Dedifferentiated amniotic fluid mesenchymal stem cell (primary cell): ENCODE measurements at regions not wholly inside any gene's neighbourhood (a gene's known extent, or its start where the extent isn't known, plus 50 kb on each side); places are given as distances from the start of the nearest gene placed in this dataset.

ENCODE experiments used
- DNase-seq: peaks from one replicate; pipeline ENCODE4 v3.0.0-alpha.2; 2016; ENCODE audit errors: extremely low spot score

DNA sequence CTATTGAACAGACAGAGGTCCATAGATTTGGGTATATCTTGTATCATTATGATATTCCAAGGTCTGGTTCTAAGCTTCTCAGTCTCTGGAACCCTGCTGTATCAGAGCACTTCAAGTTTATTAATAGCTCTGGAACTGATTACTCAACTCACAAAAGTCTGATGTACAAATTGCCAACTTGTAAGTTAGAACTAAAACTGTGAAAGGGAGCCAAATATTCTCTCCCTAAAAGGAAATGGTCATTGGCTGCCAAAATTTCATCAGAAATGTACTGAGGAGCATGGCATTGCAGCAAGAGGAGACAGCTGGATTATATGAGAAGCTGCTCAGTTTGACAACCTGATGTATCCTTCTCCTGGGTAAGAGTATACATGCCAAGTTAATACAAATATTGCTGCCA, 828.8 kb upstream of the SEL1L start:
- DNase-seq: no peak

DNA sequence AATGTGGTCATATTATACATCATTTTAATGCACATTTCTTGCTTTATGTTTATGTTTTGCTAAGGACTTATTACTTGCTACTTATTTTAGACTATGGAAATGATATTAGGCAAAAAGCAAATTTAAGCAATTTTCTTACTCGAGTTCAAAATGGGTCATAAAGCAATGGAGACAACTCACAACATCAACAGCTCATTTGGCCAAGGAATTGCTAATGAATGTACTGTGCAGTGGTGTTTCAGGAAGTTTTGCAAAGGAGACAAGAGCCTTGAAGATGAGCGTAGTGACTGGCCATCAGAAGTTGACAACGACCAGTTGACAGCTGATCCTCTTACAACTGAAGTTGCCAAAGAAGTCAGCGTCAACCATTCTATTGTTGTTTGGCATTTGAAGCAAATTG, 831.8 kb upstream of the SEL1L start:
- DNase-seq: no peak

DNA sequence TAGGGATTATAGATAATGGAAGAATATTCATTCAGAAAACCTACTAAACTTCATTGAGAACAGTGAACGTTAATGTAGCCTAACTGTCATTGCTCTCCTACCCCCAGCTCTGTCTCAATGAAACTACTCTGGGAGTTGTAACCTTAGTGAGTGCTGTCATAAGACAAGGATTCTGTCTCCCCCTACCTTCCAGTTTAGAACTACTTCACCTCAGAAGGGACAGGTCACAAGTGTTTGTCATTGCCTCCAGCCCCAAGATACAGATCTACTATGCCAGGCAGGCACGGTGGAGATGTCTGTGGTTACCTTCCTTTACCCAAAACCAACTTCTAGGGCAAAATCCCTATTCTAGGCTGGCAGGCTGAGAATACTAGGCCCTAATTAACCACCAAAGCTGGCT, 833.1 kb upstream of the SEL1L start:
- DNase-seq: no peak

DNA sequence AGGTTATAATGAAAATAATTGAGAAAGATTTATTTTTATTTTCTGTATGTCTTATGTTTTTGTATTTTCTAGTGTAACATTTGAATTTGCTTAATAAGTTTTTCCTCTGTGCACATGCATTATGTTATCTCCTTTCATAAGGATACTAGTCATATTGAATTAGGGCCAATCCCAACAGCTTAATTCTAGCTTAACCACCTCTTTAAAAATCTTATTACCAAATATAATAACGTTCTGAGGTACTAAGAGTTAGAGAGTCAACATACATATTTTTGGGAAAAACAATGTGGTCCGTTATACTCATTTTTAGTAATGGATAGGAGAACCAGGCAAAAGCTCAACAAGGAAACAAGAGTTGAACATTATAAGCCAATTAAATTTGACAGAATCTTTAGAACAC, 845.6 kb upstream of the SEL1L start:
- no peak for DNase-seq

DNA sequence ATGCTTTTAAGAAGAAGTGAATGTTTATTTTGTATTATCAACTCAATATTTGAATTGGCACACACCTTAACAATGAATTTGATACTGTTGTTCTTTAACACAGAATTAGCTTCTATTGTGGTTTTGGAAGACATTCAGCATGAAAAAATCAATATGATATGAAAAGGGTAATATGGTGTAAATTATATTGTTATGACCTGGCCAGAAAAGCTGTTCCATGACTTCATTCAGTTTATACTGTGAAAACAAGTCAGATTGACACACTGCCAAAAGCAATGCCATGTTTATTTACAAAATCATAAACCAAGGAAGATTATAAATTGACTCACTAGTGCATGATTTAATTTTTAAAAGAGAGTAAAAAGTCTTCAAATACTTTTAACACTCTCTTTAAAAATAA, 851.4 kb upstream of the SEL1L start:
- DNase-seq: no peak

DNA sequence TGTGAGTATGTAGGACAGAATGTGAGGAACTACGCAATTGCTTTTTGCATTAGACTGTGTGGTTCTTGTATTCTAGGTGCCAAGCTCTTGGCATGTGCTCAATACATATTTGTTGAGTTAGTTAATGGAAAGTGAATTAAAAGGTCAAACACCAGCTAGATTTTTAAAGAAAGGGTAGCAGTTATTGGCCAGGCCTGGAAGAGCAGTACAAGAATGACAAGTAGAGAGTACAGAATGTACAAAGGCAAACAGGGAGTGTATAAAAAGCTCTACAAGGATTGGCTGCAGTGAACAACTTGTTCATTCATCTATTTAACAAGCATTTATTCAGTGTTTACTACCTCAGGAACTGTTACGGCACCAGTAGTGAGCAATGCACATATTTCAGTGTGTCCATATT, 854.0 kb upstream of the SEL1L start:
- DNase-seq: no peak

DNA sequence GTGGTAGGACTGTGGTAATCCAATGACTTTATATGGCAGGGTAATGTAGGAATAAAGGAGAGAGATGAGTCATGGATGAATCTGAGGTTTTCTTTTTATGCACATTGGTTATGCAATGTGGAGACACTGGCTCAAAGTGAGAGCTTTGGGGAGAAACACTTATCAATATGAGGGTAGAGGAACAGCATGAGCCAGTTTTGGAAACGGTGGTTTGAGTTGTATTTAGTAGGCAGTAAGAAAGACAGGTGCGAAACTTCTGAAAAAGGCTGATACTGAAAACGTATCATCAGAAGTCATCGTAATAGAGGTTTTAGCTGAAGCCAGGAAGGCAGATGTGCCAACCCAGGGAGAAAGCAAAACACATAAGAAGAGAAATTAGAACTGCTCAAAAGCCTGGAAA, 854.8 kb upstream of the SEL1L start:
- no peak for DNase-seq

DNA sequence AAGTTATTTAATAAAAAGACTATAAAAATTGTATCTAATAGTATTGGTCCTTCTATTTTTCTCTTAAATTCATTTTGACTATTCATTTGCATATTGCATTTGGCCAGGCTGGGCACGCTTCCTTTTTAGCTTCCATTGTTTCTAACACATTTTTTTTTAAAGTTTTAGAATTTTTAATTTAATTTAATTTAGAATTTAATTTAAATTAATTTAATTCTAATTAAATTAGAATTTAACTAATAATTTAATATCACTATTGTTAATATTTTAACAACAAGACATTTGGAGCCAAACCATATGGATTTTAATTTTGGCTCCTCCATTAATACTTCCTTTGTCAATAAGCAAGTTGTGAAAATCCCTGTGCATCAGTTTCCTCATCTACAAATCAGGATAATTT, 856.9 kb upstream of the SEL1L start:
- no peak for DNase-seq

DNA sequence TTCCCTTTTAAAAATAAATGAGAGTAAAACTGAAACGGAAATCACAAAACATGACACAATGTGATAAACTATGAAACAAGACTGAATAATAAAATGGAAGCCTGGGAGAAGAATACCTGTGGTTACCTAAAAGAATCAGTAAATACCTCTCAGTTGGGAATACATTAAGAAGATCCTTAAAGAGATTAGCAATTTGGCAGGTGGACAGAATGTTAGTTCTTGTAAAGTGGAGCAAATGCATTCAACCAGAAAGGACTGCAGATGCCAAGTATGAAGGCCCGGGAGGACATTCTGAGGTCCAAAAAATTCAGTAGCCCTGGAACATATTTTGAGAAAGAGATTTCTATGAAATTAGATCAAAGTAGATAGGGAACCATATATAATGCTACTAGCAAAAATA, 861.3 kb upstream of the SEL1L start:
- no peak for DNase-seq

DNA sequence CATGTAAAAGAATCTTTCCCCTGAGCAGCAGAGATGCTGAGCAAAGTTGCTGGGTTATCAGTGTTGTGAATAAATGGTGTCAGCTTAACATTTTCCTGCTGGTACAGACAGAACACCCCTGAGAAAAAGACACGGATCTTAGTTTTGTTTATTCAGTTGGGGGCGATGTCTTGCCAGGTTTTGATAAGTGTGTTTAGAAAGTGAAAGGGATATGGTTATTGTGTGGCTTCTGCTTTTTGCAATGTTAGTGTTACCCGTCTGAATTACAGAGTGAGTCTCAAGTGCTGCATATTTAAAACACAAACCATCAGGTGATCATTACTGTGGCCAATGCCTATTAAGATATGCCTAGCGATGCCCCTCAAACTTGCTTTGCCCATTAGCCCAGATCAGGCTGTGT, 864.6 kb upstream of the SEL1L start:
- no peak for DNase-seq

DNA sequence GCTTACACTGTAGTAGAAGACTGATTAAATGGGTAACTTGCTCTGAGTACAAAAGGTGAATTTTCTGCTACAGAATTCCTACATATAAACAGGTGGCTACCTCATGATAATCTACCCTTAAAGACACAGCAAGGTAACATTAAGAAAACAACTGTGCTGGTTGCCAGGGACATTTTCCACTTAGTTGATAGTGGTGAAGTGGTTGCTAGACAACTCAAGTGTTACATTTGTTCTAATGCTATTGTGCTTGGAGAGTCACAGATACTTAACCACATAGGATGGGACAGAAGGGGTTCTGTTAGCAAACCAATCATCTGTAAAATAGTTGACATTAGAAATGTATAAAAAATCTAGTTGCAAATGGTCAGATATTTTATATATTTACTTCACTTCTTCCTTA, 870.3 kb upstream of the SEL1L start:
- no peak for DNase-seq

DNA sequence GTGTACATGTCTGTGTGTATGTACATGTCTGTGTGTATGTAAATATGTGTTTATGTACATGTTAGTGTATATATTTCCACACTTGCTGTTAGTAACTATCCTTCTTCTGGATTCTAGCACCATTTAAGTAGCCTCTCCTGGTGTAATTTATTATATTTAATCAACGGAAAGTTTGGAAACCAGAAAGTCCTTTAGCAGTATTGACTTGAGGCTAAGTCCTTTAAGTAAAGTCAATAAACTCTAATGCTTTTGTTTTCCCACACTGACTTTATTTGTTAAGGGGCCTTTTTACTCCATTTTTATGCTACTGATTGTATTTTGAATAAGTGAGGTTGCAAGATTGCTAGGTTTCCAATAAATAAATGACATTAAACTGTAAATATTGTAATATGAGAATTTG, 876.4 kb upstream of the SEL1L start:
- DNase-seq: no peak

DNA sequence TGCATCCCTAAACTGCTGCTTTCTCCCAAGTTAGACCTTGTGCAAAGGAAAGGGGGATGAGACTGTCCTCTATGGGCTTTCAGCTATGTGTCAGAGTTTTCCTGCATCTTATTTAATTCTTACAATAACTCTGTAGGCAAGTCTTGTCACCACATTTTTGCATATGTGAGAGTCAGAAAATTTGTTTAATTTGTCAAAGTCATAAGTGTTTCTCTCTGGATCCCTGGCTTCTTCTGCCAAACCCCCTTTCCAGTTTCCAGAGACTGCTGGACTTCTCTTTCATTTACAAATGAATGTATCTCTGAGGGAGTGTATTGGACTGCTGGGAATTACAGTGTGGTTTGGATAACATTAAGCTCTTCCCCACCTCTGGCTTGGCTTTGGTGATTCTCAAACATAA, 877.6 kb upstream of the SEL1L start:
- no peak for DNase-seq

DNA sequence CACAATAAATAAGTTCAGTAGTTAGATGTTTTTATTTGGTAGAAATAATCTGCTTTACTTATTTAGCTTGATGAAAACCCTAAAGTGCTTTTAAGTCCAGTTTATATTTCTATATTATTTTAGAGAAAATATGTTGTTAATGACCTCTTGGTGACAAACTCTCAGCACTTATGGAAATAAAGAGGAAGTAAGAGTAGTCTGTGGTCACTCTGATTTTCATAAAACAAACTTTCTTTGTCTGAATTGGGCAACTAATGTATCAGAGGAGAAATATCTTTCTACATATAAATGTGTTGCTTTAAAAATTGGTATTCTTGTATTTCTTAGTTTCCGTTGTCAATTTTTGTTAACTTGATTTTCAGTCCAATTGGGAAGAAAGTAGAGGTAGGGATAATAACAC, 878.9 kb upstream of the SEL1L start:
- no peak for DNase-seq

DNA sequence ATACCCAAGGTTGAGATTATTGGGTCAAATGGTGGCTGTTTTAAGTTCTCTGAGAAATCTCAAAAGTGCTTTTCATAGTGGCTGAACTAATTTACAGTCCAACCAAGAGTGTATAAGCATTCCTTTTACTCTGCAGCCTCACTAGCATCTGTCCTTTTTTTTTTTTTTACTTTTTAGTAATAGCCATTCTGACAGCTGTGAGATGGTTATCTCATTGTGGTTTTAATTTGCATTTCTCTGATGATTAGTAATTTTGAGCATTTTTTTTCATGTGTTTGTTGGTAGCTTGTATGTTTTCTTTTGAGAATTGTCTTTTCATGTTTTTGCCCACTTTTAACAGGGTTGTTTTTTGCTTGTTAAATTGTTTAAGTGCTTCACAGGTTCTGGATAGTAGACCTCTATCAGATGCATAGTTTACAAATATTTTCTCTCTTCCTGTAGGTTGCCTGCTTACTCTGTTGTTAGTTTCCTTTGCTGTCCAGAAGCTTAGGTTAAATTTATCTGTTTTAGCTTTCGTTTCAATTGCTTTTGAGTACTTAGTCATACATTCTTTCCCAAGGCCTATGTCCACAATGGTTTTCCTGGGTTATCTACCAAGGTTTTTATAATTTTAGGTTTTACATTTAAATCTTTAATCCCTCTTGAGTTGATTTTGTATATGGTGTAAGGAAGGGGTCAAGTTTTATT, 881.3 kb upstream of the SEL1L start:
- DNase-seq: no peak

DNA sequence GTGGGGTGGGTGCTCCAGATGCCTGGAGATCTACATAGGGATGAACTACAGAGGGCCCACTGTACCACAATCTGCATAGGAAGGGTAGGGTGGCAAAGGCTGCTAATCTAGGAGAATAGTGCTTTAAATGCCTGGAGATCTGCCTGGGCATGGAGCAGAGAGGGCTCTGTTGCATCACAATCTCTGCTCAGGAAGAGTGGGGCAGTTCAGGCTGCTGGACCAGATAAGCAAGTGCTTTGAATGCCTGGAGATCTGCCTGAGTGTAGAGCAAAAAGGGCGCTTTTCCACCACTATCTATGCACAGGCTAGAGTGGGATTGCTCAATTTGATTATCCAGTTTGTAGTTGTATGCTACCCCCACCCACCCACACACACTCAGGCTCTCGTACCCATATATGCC, 886.3 kb upstream of the SEL1L start:
- no peak for DNase-seq

DNA sequence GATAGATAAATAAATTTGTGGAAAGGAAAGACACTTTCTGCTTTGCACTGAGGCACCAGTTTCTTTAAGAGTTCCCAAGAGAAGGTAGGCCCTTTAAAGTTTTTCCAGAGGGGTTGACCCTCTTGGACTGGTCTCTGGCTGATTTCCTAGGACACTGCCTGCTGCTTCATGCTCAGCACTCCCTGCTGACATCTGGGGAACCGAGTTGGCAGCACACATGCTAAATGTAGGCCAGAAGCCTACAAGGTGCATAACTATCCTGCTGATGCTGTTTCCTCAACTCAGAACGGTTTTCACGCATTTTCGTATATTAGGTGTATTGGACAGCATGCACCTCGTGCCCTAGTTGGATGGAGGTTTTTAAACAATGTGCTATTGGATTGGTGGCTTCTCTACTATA, 887.2 kb upstream of the SEL1L start:
- DNase-seq: no peak

DNA sequence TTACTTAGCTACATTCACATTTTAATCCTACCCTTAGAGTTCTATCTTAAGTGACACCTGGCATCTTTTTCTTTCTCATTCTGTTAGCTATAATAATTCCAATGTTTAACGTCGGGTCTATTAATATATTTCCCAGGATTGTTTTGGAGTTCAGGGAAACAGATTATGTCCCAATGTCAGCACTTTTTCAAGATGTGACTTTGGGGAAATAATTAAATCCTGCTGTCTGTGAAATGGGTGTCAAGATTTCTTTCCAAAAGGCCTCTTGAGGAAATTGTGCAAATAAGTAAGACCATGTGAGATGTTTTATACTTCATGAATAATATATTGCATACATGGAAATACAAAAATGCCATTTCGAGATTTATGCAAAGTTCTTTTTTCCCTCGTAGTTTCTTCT, 887.6 kb upstream of the SEL1L start:
- no peak for DNase-seq

DNA sequence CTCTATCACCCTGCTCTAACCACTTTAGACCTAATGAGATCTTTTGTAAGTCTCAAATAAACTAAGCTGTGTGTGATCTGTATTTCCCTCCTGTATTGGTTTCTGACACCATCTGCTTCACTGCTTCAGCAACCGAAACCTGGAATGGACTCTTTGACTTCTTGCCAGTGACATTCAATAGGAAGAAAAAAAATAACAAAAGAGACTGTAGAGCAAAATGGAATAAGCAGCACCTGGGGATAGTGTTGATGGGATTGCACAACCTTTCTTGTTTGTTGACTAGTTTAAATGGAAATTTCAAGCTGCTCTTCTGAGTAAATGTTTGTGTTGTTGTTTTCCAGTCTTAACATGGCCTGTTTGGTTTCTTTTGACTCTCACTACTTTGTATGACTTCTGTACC, 888.6 kb upstream of the SEL1L start:
- DNase-seq: no peak

DNA sequence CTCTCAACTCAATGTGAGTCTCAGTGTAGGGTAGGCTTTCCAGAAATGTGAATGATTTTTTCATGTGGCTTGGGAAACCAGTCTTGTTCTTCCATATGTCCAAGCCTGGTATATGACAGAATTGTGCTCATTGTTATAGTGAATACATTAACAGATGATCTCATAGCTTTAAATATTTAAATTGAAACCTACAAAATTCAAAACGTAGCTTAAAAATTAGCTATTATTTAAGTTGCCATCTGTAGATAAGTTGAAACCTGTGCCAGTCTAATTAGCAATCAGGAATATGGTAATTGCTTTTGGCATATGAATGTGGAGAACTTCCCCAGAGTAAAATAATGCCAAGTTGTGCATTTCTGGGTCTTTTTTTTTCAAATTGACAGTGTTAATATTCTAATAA, 891.6 kb upstream of the SEL1L start:
- DNase-seq: no peak

DNA sequence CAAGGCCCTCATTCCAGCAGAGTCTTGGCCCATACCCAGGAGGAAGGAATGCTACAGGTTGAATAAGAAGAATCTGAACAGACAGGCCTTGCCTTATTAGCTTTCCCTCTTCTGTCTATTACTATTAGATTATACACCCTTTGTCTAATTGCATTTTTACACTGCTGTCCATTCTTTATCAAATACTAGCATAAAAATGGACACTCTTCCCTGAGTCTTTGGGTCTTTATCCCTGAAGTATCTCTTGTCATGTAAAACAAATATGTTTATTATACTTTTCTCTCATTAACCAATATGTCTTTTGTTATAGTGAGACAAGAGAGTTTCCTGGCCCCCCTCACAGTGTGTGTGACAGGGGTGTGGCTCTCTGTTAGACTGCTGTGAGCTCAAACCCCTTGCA, 897.4 kb upstream of the SEL1L start:
- DNase-seq: no peak

DNA sequence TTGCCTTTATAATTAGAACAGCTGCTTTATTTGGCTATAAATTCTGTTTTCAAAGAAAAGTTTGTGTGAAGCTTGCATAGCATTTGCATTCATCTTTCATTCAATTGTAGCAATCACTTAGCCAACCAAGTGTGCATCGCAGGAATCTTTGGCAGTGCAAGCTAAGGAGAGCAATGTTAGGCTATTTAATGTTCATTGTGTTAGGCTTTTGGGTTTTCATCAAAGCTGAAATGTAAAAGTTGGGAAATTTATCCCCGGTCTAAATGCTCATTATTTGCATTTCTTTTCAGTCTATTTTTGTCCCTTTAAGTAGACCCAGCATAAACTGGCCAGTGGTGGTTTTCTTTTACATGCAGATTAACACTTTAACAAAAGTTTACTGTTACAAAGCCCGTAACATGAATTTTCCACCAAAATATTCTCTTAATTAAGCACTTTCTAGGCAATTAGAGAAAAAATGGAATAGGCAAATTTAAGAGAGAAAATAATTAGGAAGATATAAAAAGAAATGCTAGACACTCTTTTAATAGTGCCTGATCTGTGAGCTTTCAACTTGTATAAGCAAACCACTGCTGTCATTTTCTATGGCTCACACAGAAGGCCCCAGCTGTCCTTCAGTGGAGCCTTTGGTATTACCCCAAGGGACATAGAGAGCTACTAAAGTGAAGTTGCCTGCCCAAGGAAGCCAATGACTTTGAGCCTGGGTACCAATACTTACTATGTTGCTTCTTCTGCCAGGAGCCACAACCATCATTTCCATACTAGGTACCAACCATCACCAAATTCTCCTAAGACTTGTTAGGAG, 898.9 kb upstream of the SEL1L start:
- DNase-seq: no peak

DNA sequence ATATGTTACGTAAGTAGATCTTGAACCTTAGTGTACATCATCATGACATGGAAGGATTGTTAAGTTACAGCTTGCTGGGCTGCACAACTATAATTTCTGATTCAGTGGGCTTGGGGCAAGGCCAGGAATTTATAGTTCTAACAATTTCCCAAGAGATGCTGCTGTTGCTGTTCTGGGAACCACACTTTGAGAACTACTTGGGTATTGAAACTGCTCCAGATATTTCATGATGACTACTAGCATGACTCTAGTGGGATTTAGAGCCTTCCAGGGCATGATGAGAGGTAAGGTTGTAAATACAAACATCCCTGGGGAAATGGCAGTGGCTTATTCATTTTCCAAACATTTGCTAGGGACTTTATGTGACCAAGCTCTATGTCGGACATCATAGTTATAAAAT, 904.8 kb upstream of the SEL1L start:
- no peak for DNase-seq

DNA sequence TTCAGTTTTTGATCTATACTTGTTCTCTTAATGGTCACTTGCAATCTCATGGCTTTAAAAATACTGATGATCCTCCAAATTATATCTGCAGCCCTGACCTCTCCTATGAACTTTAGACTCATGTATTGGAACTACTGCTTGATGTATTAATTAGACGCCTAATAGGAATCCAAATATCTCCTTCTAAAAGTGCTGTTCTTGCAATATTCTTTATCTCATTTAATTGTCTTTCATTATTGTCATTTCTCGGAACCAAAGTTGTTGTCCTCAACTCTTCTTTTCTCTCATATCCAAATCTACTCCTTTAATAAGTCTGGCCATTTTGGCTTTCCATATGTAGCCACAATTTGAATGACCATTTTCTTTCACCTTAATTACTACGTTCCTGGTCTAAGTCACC, 907.6 kb upstream of the SEL1L start:
- DNase-seq: no peak
